Breast epithelium (tissue), 3 donors: ENCODE measurements at regions not wholly inside any gene's neighbourhood (a gene's known extent, or its start where the extent isn't known, plus 50 kb on each side); places are given as distances from the start of the nearest gene placed in this dataset.
"Not testable (repeated sequence)": the region's sequence is repeated elsewhere in the genome, so short reads cannot be mapped to it uniquely, and the experiment has no call there.

Source experiments
- POLR2A ChIP-seq: fragments of 450-650 bp; IDR thresholded peaks from one replicate; pipeline ENCODE4 v1.6.1; 2016; ENCODE audit warnings: antibody characterized with exemption, mild to moderate bottlenecking, moderate library complexity
- TF ChIP-seq, protein P1 (sequence below), 3 donors: fragments of 450-650 bp; IDR thresholded peaks; one replicate each; pipeline ENCODE4 v1.5.1; 2016 to 2017; ENCODE audit warnings: antibody characterized with exemption in 3 of 3, mild to moderate bottlenecking in 3 of 3, moderate library complexity in 3 of 3

DNA sequence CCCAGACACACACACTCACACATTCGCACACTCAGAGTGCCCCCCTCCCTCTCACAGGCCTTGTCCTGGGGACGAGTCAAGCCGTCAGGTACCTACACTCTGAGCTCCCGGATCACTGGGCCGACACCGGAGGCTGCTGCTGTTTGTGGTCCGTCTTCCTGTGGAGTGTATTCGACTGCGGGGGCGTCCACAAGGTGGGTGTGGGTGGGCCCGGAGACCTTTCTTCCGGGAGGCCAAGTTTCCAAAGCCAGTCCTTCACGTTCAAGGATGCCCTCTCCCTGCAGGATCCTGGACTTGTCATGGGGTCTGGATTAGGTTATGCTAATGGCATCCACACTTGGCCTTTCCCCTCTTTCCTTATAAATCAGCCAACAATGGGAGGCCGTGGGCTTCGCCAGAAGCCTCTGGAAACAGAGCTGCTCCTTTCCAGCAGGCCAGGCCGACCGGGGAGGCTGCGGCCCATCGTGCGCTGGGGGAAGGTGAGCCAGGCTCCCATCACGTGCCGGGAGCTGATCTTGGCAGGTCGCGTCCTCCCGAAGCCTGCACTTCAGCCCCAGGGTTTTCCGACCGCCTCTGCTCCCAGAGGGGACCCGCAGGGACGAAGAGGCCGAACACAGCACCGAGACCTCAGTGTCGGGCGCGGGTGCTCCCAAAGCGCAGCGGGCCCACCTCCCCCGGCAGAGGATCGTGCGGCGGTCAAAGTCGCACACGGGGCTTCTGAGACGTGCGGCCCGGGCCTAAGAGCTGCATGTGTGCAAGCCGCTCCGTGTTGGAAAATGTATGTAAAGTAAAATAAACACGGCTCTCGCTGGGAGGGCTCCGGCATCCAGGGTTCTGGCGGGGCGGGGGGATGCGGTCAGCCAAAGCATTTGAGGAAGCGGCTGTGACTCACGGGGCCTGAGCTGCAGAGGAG lies 196.5 kb upstream of the ZNF469 start:
- TF ChIP-seq, protein P1, sequence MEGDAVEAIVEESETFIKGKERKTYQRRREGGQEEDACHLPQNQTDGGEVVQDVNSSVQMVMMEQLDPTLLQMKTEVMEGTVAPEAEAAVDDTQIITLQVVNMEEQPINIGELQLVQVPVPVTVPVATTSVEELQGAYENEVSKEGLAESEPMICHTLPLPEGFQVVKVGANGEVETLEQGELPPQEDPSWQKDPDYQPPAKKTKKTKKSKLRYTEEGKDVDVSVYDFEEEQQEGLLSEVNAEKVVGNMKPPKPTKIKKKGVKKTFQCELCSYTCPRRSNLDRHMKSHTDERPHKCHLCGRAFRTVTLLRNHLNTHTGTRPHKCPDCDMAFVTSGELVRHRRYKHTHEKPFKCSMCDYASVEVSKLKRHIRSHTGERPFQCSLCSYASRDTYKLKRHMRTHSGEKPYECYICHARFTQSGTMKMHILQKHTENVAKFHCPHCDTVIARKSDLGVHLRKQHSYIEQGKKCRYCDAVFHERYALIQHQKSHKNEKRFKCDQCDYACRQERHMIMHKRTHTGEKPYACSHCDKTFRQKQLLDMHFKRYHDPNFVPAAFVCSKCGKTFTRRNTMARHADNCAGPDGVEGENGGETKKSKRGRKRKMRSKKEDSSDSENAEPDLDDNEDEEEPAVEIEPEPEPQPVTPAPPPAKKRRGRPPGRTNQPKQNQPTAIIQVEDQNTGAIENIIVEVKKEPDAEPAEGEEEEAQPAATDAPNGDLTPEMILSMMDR (IDR thresholded peaks at IDR 0.05): not testable (repeated sequence)
- not testable (repeated sequence) for TF ChIP-seq POLR2A
